ENCODE measurements at regions not wholly inside any gene's neighbourhood (a gene's known extent, or its start where the extent isn't known, plus 50 kb on each side); places are given as distances from the start of the nearest gene placed in this dataset.

GRCh38 chr3:153073636-153074035 lies 88.4 kb upstream of the RAP2B start:
- Histone ChIP-seq H2AFZ (ENCODE audit: low read depth, low read length, poor library complexity, severe bottlenecking) (no peak overlapping the region), H3K4me2 (ENCODE audit: low read length) (no peak overlapping the region), H3K27ac (ENCODE audit: low read depth, low read length) (no peak overlapping the region), H3K9ac (ENCODE audit: low read length) (no peak overlapping the region), H3K9me3 (ENCODE audit: control insufficient read depth in 1 of 2, insufficient read depth in 1 of 2, low read depth in 1 of 2, low read length in 2 of 2) (no peaks in the 10 kb centered on the region), H3K9me2 (ENCODE audit: insufficient read depth) (no peaks in the 10 kb centered on the region), H3K36me3 (ENCODE audit: control insufficient read depth in 1 of 2, insufficient read depth in 2 of 2, low read length in 2 of 2) (no peaks in the 10 kb centered on the region), H3K27me3 (ENCODE audit: insufficient read depth, low read length) (no peaks in the 10 kb centered on the region), H4K20me1 (ENCODE audit: insufficient read depth) (no peaks in the 10 kb centered on the region), H3K4me1 (ENCODE audit: control insufficient read depth in 1 of 2, insufficient read depth in 2 of 2, low read length in 2 of 2) (no peaks in the 10 kb centered on the region), H3K4me3 (replicated peaks in 1 of 2; ENCODE audit: low read depth in 1 of 2, low read length in 2 of 2) (no peak overlapping the region), H3K79me2 (ENCODE audit: insufficient read depth, low read length) (no peaks in the 10 kb centered on the region)
- RAD21 ChIA-PET (ENCODE audit: low non-redundant PET in 1 of 2, low total read pairs in 2 of 2, uncharacterized antibody in 2 of 2, unreplicated experiment in 2 of 2): no interaction called here
- POLR2A ChIA-PET: no interaction called here
- no TSS peak for BruUV-seq (replicated peaks)
- ATAC-seq (no peak), DNase-seq (ENCODE audit: low read depth, low spot score) (no peak)
- TF ChIP-seq YY1 (IDR thresholded peaks at IDR 0.05; ENCODE audit: extremely low read depth, insufficient replicate concordance, low read depth, low read length) (no peak), SP1 (IDR thresholded peaks at IDR 0.05; ENCODE audit: low read depth) (no peak), REST (IDR thresholded peaks at IDR 0.05; ENCODE audit: low read depth) (no peak), EZH2 (IDR thresholded peaks at IDR 0.05) (no peak), ATF3 (IDR thresholded peaks at IDR 0.05) (no peak), ZBTB33 (IDR thresholded peaks at IDR 0.05; ENCODE audit: extremely low read depth, insufficient replicate concordance, low read length) (no peak), ELF1 (IDR thresholded peaks at IDR 0.05; ENCODE audit: borderline replicate concordance, low read depth) (no peak), ZNF274 (IDR thresholded peaks at IDR 0.05; ENCODE audit: low read depth, low read length) (no peak), EZH2phosphoT487 (IDR thresholded peaks at IDR 0.05; ENCODE audit: borderline replicate concordance) (no peak), CTCF (IDR thresholded peaks at IDR 0.05 in 2 of 3, conservative IDR thresholded peaks at IDR 0.05 in 1 of 3; ENCODE audit: borderline replicate concordance in 1 of 3, insufficient read depth in 1 of 3, low read depth in 2 of 3, low read length in 2 of 3) (no peak), RAD21 (IDR thresholded peaks at IDR 0.05; ENCODE audit: low read depth) (no peak), SIN3A (IDR thresholded peaks at IDR 0.05; ENCODE audit: low read depth) (no peak), JUND (IDR thresholded peaks at IDR 0.05) (no peak)
- intact Hi-C loops (cut with micrococcal nuclease): no loop called here
- CTCF ChIA-PET: no interaction called here
